ENCODE measurements at regions not wholly inside any gene's neighbourhood (a gene's known extent, or its start where the extent isn't known, plus 50 kb on each side); places are given as distances from the start of the nearest gene placed in this dataset.

GRCh38 chr3:4897765-4898453 is 81.3 kb upstream of the BHLHE40 start:
- no peak for DNase-seq
- TF ChIP-seq POLR2A (IDR thresholded peaks at IDR 0.05) (no peak), CTCF (IDR thresholded peaks at IDR 0.05) (no peak)
- Histone ChIP-seq H3K4me1 (no peaks in the 10 kb centered on the region), H3K4me3 (no peak overlapping the region), H3K36me3 (no peaks in the 10 kb centered on the region), H3K27ac (peak overlapping the region; percentile 39 to 42), H3K9me3 (no peaks in the 10 kb centered on the region), H3K27me3 (no peaks in the 10 kb centered on the region)
- intact Hi-C loops (cut with DNase I; ENCODE audit: low total_unique reads), result no loop called here

- H3K4me1 ChIP-seq, result no peaks in the 10 kb centered on the region
- no peaks in the 10 kb centered on the region for H3K27me3 ChIP-seq
- intact Hi-C loops (cut with DNase I; ENCODE audit: low total_unique reads), result no loop called here
Observed at GRCh38 chr3:4898454-4899313, 80.6 kb upstream of the BHLHE40 start.

GRCh38 chr3:4899710-4900109 is 79.5 kb upstream of the BHLHE40 start:
- H3K27ac ChIP-seq, result peak overlapping the region; percentile 40 to 42
- no peaks in the 10 kb centered on the region for H3K36me3 ChIP-seq
- TF ChIP-seq POLR2A (IDR thresholded peaks at IDR 0.05), result no peak
- no peak for TF ChIP-seq CTCF (IDR thresholded peaks at IDR 0.05)
- intact Hi-C loops (cut with DNase I; ENCODE audit: low total_unique reads), result no loop called here
- no peak overlapping the region for H3K4me3 ChIP-seq
- H3K9me3 ChIP-seq, result no peaks in the 10 kb centered on the region
- DNase-seq, result peak in 1 of 2 donors; percentile 54
- peaks cover 0 to 5% of the 10 kb centered on the region in 2 donors for H3K4me1 ChIP-seq
- H3K27me3 ChIP-seq, result no peaks in the 10 kb centered on the region

More at GRCh38 chr3:4898454-4899313, 80.6 kb upstream of the BHLHE40 start:
- DNase-seq, result no peak
- no peaks in the 10 kb centered on the region for H3K9me3 ChIP-seq
- H3K4me3 ChIP-seq, result no peak overlapping the region
- TF ChIP-seq CTCF (IDR thresholded peaks at IDR 0.05) (no peak), POLR2A (IDR thresholded peaks at IDR 0.05) (no peak)
- H3K27ac ChIP-seq, result peak overlapping the region; percentile 39 to 42
- no peaks in the 10 kb centered on the region for H3K36me3 ChIP-seq

GRCh38 chr3:4900298-4900697 is 78.9 kb upstream of the BHLHE40 start:
- DNase-seq, result no peak
- TF ChIP-seq POLR2A (IDR thresholded peaks at IDR 0.05), result no peak
- TF ChIP-seq CTCF (IDR thresholded peaks at IDR 0.05), result no peak
- no peak overlapping the region for H3K4me3 ChIP-seq
- intact Hi-C loops (cut with DNase I; ENCODE audit: low total_unique reads), result no loop called here
- H3K9me3 ChIP-seq, result no peaks in the 10 kb centered on the region
- H3K27me3 ChIP-seq, result no peaks in the 10 kb centered on the region
- peak overlapping the region; percentile 40 to 42 for H3K27ac ChIP-seq
- H3K36me3 ChIP-seq, result no peaks in the 10 kb centered on the region
- H3K4me1 ChIP-seq, result peaks cover 0 to 5% of the 10 kb centered on the region in 2 donors
